ENCODE measurements at regions not wholly inside any gene's neighbourhood (a gene's known extent, or its start where the extent isn't known, plus 50 kb on each side); places are given as distances from the start of the nearest gene placed in this dataset.

- Histone ChIP-seq H3K4me2 (replicated peaks; ENCODE audit: low read depth, low read length, poor library complexity, severe bottlenecking) (no peak overlapping the region), H4K20me1 (ENCODE audit: control insufficient read depth, insufficient read depth, low read length, poor library complexity, severe bottlenecking) (no peaks in the 10 kb centered on the region), H2AFZ (ENCODE audit: insufficient read depth, low read depth, low read length, poor library complexity, severe bottlenecking) (no peak overlapping the region), H3K9me3 (ENCODE audit: control extremely low read depth in 1 of 3, control insufficient read depth in 2 of 3, insufficient read depth in 1 of 3, low read length in 2 of 3) (no peaks in the 10 kb centered on the region), H3K27me3 (replicated peaks in 1 of 4; ENCODE audit: control extremely low read depth in 1 of 4, control insufficient read depth in 3 of 4, insufficient read depth in 4 of 4, low read length in 3 of 4) (no peaks in the 10 kb centered on the region), H3K27ac (ENCODE audit: low read length in 2 of 2) (no peak overlapping the region), H3K4me3 (ENCODE audit: control extremely low read depth in 1 of 5, extremely low read depth in 1 of 5, insufficient read depth in 1 of 5, low read depth in 2 of 5, low read length in 4 of 5) (no peak overlapping the region), H3K4me1 (ENCODE audit: control insufficient read depth in 2 of 2, insufficient read depth in 2 of 2, low read length in 2 of 2) (no peaks in the 10 kb centered on the region), H3K79me2 (ENCODE audit: control insufficient read depth, insufficient read depth, low read length) (no peaks in the 10 kb centered on the region), H3K9ac (ENCODE audit: low read length) (no peak overlapping the region), H3K36me3 (replicated peaks in 1 of 2; ENCODE audit: control extremely low read depth in 1 of 2, control insufficient read depth in 1 of 2, extremely low read depth in 1 of 2, insufficient read depth in 2 of 2, low read length in 1 of 2) (no peaks in the 10 kb centered on the region)
- POLR2A ChIA-PET: no interaction called here
- WGBS (ENCODE audit: insufficient coverage): no CpG with 5 or more reads among the region's 3 CpGs
- H3K27ac Mint-ChIP-seq: no peak overlapping the region
- no peaks in the 10 kb centered on the region for H3K4me1 Mint-ChIP-seq
- H3K4me3 Mint-ChIP-seq: no peak overlapping the region
- ATAC-seq (ENCODE audit: low read depth) (no peak), DNase-seq (no peak)
- CTCF ChIA-PET: interaction anchor here (0.5 to 1.6 kb wide), 2 partner anchors 11 to 32 kb away, joined by 3 to 5 read pairs; no protein-coding TSS in a partner anchor
- H3K27me3 Mint-ChIP-seq: peaks cover 10% of the 10 kb centered on the region
- TF ChIP-seq CTCF (IDR thresholded peaks at IDR 0.05): no peak
- no peak for TF ChIP-seq EZH2 (IDR thresholded peaks at IDR 0.05; ENCODE audit: borderline replicate concordance, insufficient read depth, low read depth, low read length, poor library complexity, severe bottlenecking)
- no peaks in the 10 kb centered on the region for H3K9me3 Mint-ChIP-seq (ENCODE audit: insufficient read depth)
- intact Hi-C loops (cut with micrococcal nuclease): no loop called here
Measured at GRCh38 chr6:11923621-11924020, 88.5 kb upstream of the HIVEP1 start.

- no peaks in the 10 kb centered on the region for H3K27me3 ChIP-seq (replicated peaks in 1 of 4; ENCODE audit: control extremely low read depth in 1 of 4, control insufficient read depth in 3 of 4, insufficient read depth in 4 of 4, low read length in 3 of 4)
Measured at GRCh38 chr6:11922901-11923300, 89.2 kb upstream of the HIVEP1 start.

More at GRCh38 chr6:11922901-11923300, 89.2 kb upstream of the HIVEP1 start:
- POLR2A ChIA-PET: no interaction called here
- no peak for DNase-seq
- H3K27me3 Mint-ChIP-seq: peaks cover 10% of the 10 kb centered on the region
- no peaks in the 10 kb centered on the region for H3K79me2 ChIP-seq (ENCODE audit: control insufficient read depth, insufficient read depth, low read length)
- CTCF ChIA-PET: interaction anchor here (0.5 to 1.6 kb wide), 2 partner anchors 11 to 33 kb away, joined by 3 to 5 read pairs; no protein-coding TSS in a partner anchor
- intact Hi-C loops (cut with micrococcal nuclease): no loop called here
- no peak overlapping the region for H3K27ac Mint-ChIP-seq
- no peak overlapping the region for H3K4me3 ChIP-seq (ENCODE audit: control extremely low read depth in 1 of 5, extremely low read depth in 1 of 5, insufficient read depth in 1 of 5, low read depth in 2 of 5, low read length in 4 of 5)
- H3K36me3 ChIP-seq (replicated peaks in 1 of 2; ENCODE audit: control extremely low read depth in 1 of 2, control insufficient read depth in 1 of 2, extremely low read depth in 1 of 2, insufficient read depth in 2 of 2, low read length in 1 of 2): no peaks in the 10 kb centered on the region
- H2AFZ ChIP-seq (ENCODE audit: insufficient read depth, low read depth, low read length, poor library complexity, severe bottlenecking): no peak overlapping the region
- H3K4me3 Mint-ChIP-seq: no peak overlapping the region
- H3K4me1 ChIP-seq (ENCODE audit: control insufficient read depth in 2 of 2, insufficient read depth in 2 of 2, low read length in 2 of 2): no peaks in the 10 kb centered on the region
- H4K20me1 ChIP-seq (ENCODE audit: control insufficient read depth, insufficient read depth, low read length, poor library complexity, severe bottlenecking): no peaks in the 10 kb centered on the region
- no peaks in the 10 kb centered on the region for H3K9me3 Mint-ChIP-seq (ENCODE audit: insufficient read depth)
- no peak for ATAC-seq (ENCODE audit: low read depth)
- H3K4me2 ChIP-seq (replicated peaks; ENCODE audit: low read depth, low read length, poor library complexity, severe bottlenecking): no peak overlapping the region
- no peak for TF ChIP-seq EZH2 (IDR thresholded peaks at IDR 0.05; ENCODE audit: borderline replicate concordance, insufficient read depth, low read depth, low read length, poor library complexity, severe bottlenecking)
- TF ChIP-seq CTCF (IDR thresholded peaks at IDR 0.05): no peak
- H3K27ac ChIP-seq (ENCODE audit: low read length in 2 of 2): no peak overlapping the region
- H3K9ac ChIP-seq (ENCODE audit: low read length): no peak overlapping the region
- H3K9me3 ChIP-seq (ENCODE audit: control extremely low read depth in 1 of 3, control insufficient read depth in 2 of 3, insufficient read depth in 1 of 3, low read length in 2 of 3): no peaks in the 10 kb centered on the region
- no CpG with 5 or more reads among the region's 2 CpGs for WGBS (ENCODE audit: insufficient coverage)
- no peaks in the 10 kb centered on the region for H3K4me1 Mint-ChIP-seq
